HCT116 (cell line): ENCODE measurements at regions not wholly inside any gene's neighbourhood (a gene's known extent, or its start where the extent isn't known, plus 50 kb on each side); places are given as distances from the start of the nearest gene placed in this dataset.
"Not testable (repeated sequence)": the region's sequence is repeated elsewhere in the genome, so short reads cannot be mapped to it uniquely, and the experiment has no call there.

Experiments
- CTCF ChIP-seq, 3 experiments: fragments of 200-600 bp in 1 of 3; sonication (generic) in 1 of 3; IDR thresholded peaks in 2 of 3; conservative IDR thresholded peaks in 1 of 3; 2 replicates each; pipeline ENCODE4 v1.5.1; 2012 to 2017; ENCODE audit warnings: low read depth in 2 of 3, low read length in 2 of 3, antibody characterized with exemption in 1 of 3, borderline replicate concordance in 1 of 3, control low read depth in 1 of 3, mild to moderate bottlenecking in 1 of 3, mixed read lengths in 1 of 3, mixed run types in 1 of 3, moderate library complexity in 1 of 3; ENCODE audit not compliant: insufficient read depth in 1 of 3
- EZH2 ChIP-seq: fragments of 200-600 bp; sonication (generic); IDR thresholded peaks from 2 replicates; pipeline ENCODE4 v1.6.1; 2017; ENCODE audit warnings: antibody characterized with exemption, mixed run types
- EZH2phosphoT487 ChIP-seq: fragments of 200-600 bp; IDR thresholded peaks from 2 replicates; pipeline ENCODE4 v1.6.1; 2018; ENCODE audit warnings: antibody characterized with exemption, borderline replicate concordance
- JUND ChIP-seq: IDR thresholded peaks from 2 replicates; pipeline ENCODE4 v1.6.1; 2012
- POLR2A ChIP-seq: IDR thresholded peaks from 2 replicates; pipeline ENCODE4 v1.7.0; 2011; ENCODE audit warnings: borderline replicate concordance; ENCODE audit not compliant: insufficient read depth, insufficient read length; ENCODE audit errors: extremely low read depth
- RAD21 ChIP-seq: IDR thresholded peaks from 2 replicates; pipeline ENCODE4 v1.6.1; 2012; ENCODE audit warnings: low read depth, mild to moderate bottlenecking
- SP1 ChIP-seq: IDR thresholded peaks from 2 replicates; pipeline ENCODE4 v1.6.1; 2012; ENCODE audit warnings: low read depth
- YY1 ChIP-seq: IDR thresholded peaks from 2 replicates; pipeline ENCODE4 v1.6.1; 2011; ENCODE audit warnings: low read length, low read depth, moderate library complexity, mild to moderate bottlenecking; ENCODE audit not compliant: insufficient replicate concordance; ENCODE audit errors: extremely low read depth
- ZNF274 ChIP-seq: fragments of 200-500 bp; sonication (Bioruptor generic); IDR thresholded peaks from 2 replicates; pipeline ENCODE4 v1.6.1; 2014; ENCODE audit warnings: mild to moderate bottlenecking, low read depth, low read length, inconsistent platforms
- TF ChIP-seq, protein P1 (sequence below): IDR thresholded peaks from 2 replicates; pipeline ENCODE4 v1.6.1; 2012; ENCODE audit warnings: low read depth

DNA sequence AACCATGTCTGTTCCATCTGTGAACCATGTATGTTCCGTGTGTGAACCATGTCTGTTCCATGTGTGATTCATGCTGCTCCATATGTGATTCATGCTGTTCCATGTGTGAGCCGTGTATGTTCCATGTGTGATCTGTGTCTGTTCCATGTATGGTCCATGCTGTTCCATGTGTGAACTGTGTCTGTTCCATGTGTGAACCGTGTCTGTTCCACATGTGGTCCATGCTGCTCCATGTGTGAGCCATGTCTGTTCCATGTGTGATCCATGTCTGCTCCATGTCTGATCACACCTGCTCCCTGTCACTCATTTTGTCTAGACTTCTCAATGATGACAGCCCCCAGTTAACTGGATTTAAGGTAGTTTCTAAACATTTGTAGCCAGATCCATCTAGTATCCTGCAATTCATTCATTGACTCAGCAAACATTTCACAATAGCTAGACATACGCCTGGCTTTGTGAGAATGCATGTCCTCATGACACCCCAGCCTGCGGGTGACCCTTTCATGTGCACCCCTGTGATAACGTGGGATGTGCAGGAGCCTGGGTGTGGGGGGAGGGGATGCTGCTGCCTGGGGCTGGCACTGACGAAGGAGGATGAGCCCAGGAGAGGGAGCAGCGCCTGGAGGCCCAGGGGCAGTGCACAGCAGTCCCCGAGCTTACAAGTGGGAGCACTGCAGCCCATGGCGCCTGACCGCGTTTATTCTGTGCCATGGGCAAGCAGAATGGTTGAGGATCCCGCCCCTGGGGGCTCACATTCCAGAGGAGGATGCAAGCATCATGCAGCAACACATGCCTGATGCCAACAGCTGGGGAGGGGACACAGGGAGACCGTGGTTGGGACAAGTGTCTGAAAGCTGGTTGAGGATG, 74.1 kb upstream of the METTL9 start:
- TF ChIP-seq CTCF (IDR thresholded peaks at IDR 0.05 in 2 of 3, conservative IDR thresholded peaks at IDR 0.05 in 1 of 3; ENCODE audit: borderline replicate concordance in 1 of 3, insufficient read depth in 1 of 3, low read depth in 2 of 3, low read length in 2 of 3); EZH2; RAD21; POLR2A; ZNF274; JUND; YY1; EZH2phosphoT487; SP1: not testable (repeated sequence)
- TF ChIP-seq, protein P1, sequence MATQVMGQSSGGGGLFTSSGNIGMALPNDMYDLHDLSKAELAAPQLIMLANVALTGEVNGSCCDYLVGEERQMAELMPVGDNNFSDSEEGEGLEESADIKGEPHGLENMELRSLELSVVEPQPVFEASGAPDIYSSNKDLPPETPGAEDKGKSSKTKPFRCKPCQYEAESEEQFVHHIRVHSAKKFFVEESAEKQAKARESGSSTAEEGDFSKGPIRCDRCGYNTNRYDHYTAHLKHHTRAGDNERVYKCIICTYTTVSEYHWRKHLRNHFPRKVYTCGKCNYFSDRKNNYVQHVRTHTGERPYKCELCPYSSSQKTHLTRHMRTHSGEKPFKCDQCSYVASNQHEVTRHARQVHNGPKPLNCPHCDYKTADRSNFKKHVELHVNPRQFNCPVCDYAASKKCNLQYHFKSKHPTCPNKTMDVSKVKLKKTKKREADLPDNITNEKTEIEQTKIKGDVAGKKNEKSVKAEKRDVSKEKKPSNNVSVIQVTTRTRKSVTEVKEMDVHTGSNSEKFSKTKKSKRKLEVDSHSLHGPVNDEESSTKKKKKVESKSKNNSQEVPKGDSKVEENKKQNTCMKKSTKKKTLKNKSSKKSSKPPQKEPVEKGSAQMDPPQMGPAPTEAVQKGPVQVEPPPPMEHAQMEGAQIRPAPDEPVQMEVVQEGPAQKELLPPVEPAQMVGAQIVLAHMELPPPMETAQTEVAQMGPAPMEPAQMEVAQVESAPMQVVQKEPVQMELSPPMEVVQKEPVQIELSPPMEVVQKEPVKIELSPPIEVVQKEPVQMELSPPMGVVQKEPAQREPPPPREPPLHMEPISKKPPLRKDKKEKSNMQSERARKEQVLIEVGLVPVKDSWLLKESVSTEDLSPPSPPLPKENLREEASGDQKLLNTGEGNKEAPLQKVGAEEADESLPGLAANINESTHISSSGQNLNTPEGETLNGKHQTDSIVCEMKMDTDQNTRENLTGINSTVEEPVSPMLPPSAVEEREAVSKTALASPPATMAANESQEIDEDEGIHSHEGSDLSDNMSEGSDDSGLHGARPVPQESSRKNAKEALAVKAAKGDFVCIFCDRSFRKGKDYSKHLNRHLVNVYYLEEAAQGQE, result not testable (repeated sequence)
